ENCODE measurements at regions not wholly inside any gene's neighbourhood (a gene's known extent, or its start where the extent isn't known, plus 50 kb on each side); places are given as distances from the start of the nearest gene placed in this dataset.

DNA sequence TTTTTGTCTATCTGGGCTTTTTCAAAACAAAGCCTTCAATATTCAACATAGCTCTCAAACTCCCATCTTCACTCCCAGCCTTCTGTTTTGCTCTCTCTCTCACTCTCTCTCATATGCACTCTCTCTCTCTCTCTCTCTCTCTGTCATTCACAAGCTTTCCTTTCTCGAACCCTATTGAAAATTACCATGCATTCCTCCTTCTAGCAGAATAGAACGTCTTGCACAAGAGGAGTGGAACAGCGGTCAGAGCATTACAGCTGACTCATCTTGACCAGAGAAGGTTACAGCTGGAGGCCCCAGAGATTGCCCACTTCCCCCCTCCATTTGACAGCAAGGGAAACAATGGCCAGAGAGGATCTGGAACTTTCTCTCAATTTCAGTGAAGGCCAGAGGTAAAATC, 51.0 kb upstream of the LIFR start:
- POLR2A ChIA-PET (ENCODE audit: low non-redundant PET), result no interaction called here
- no TSS peak for BruUV-seq (replicated peaks)
- CTCF ChIA-PET, result no interaction called here

GRCh38 chr5:38607930-38608564, 51.6 kb upstream of the LIFR start:
- no peak for DNase-seq (ENCODE audit: low spot score)
- H3K4me1 ChIP-seq (ENCODE audit: insufficient read depth, low read length, poor library complexity, severe bottlenecking), result no peaks in the 10 kb centered on the region
- H3K9me3 ChIP-seq (ENCODE audit: low read depth, low read length, poor library complexity, severe bottlenecking), result no peaks in the 10 kb centered on the region
- CTCF ChIA-PET, result no interaction called here
- H3K27ac ChIP-seq (ENCODE audit: low read depth, low read length, poor library complexity, severe bottlenecking), result no peak overlapping the region
- POLR2A ChIA-PET (ENCODE audit: low non-redundant PET), result no interaction called here
- intact Hi-C loops (cut with micrococcal nuclease; ENCODE audit: unreplicated experiment), result no loop called here
- H3K4me3 ChIP-seq (ENCODE audit: low read depth, low read length, poor library complexity, severe bottlenecking), result no peak overlapping the region
- no peaks in the 10 kb centered on the region for H3K27me3 ChIP-seq (replicated peaks; ENCODE audit: insufficient read depth, low read depth, low read length, poor library complexity)
- TF ChIP-seq CTCF (conservative IDR thresholded peaks at IDR 0.05; ENCODE audit: low read depth, low read length) (no peak), EZH2 (IDR thresholded peaks at IDR 0.05; ENCODE audit: borderline replicate concordance, low read depth, low read length, poor library complexity, severe bottlenecking) (no peak)
- BruUV-seq (replicated peaks), result no TSS peak
- no peaks in the 10 kb centered on the region for H3K36me3 ChIP-seq (ENCODE audit: insufficient read depth, low read length, poor library complexity, severe bottlenecking)

More for the DNA sequence above, 51.0 kb upstream of the LIFR start:
- H3K36me3 ChIP-seq (ENCODE audit: insufficient read depth, low read length, poor library complexity, severe bottlenecking), result no peaks in the 10 kb centered on the region
- TF ChIP-seq CTCF (conservative IDR thresholded peaks at IDR 0.05; ENCODE audit: low read depth, low read length) (no peak), EZH2 (IDR thresholded peaks at IDR 0.05; ENCODE audit: borderline replicate concordance, low read depth, low read length, poor library complexity, severe bottlenecking) (no peak)
- no peak for DNase-seq (ENCODE audit: low spot score)
- intact Hi-C loops (cut with micrococcal nuclease; ENCODE audit: unreplicated experiment), result no loop called here
- no peak overlapping the region for H3K4me3 ChIP-seq (ENCODE audit: low read depth, low read length, poor library complexity, severe bottlenecking)
- H3K27me3 ChIP-seq (replicated peaks; ENCODE audit: insufficient read depth, low read depth, low read length, poor library complexity), result no peaks in the 10 kb centered on the region
- no peaks in the 10 kb centered on the region for H3K9me3 ChIP-seq (ENCODE audit: low read depth, low read length, poor library complexity, severe bottlenecking)
- no peak overlapping the region for H3K27ac ChIP-seq (ENCODE audit: low read depth, low read length, poor library complexity, severe bottlenecking)
- no peaks in the 10 kb centered on the region for H3K4me1 ChIP-seq (ENCODE audit: insufficient read depth, low read length, poor library complexity, severe bottlenecking)

DNA sequence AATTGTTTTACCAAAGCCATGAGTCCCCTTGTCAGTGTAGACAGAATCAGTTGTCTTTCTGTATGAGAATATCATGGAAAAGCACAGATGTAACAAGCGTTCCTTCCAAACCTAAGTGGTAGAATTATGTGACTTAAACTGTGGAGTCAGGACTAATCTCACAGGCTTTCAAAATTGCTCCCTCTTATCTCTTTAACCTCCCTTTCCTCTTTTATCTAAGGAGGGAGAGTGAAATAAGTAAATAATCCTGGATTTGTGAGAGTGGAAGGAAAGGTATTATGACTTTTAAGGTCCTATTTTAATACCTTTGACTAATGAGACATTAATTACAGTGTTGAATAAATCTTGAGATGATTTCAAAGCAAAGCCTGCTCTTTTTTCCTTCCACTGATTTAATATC, 52.4 kb upstream of the LIFR start:
- TF ChIP-seq CTCF (conservative IDR thresholded peaks at IDR 0.05; ENCODE audit: low read depth, low read length), result no peak
- no peak for TF ChIP-seq EZH2 (IDR thresholded peaks at IDR 0.05; ENCODE audit: borderline replicate concordance, low read depth, low read length, poor library complexity, severe bottlenecking)
- no peak for DNase-seq (ENCODE audit: low spot score)
- CTCF ChIA-PET, result no interaction called here
- Histone ChIP-seq H3K9me3 (ENCODE audit: low read depth, low read length, poor library complexity, severe bottlenecking) (no peaks in the 10 kb centered on the region), H3K4me1 (ENCODE audit: insufficient read depth, low read length, poor library complexity, severe bottlenecking) (no peaks in the 10 kb centered on the region), H3K36me3 (ENCODE audit: insufficient read depth, low read length, poor library complexity, severe bottlenecking) (no peaks in the 10 kb centered on the region), H3K27ac (ENCODE audit: low read depth, low read length, poor library complexity, severe bottlenecking) (no peak overlapping the region), H3K4me3 (ENCODE audit: low read depth, low read length, poor library complexity, severe bottlenecking) (no peak overlapping the region), H3K27me3 (replicated peaks; ENCODE audit: insufficient read depth, low read depth, low read length, poor library complexity) (no peaks in the 10 kb centered on the region)
- intact Hi-C loops (cut with micrococcal nuclease; ENCODE audit: unreplicated experiment), result no loop called here
- POLR2A ChIA-PET (ENCODE audit: low non-redundant PET), result no interaction called here
- no TSS peak for BruUV-seq (replicated peaks)

All from A673 (cell line).